Neural cell (in vitro differentiated cells): ENCODE measurements at regions not wholly inside any gene's neighbourhood (a gene's known extent, or its start where the extent isn't known, plus 50 kb on each side); places are given as distances from the start of the nearest gene placed in this dataset.

ENCODE experiments used
- H2AFZ ChIP-seq: fragments of 200-600, 300-800 bp; sonication (generic), shearing (Covaris generic); 2 replicates; pipeline ENCODE4 v1.6.0; 2014; ENCODE audit warnings: low read depth, mild to moderate bottlenecking, antibody characterized with exemption, low read length, moderate library complexity
- H3F3A ChIP-seq: fragments of 200-600 bp; shearing (Covaris generic); 2 replicates; pipeline ENCODE4 v1.6.1; 2016; ENCODE audit warnings: mild to moderate bottlenecking, moderate library complexity, mixed read lengths, antibody characterized with exemption, low read length; ENCODE audit not compliant: insufficient read depth, poor library complexity, severe bottlenecking
- H3K27ac ChIP-seq: fragments of 200-600, 300-800 bp; sonication (generic), shearing (Covaris generic); 2 replicates; pipeline ENCODE4 v1.5.1; 2014; ENCODE audit warnings: mild to moderate bottlenecking, low read length, moderate library complexity
- H3K27me3 ChIP-seq: fragments of 300-800, 200-600 bp; sonication (generic), shearing (Covaris generic); 2 replicates; pipeline ENCODE4 v1.6.0; 2014; ENCODE audit warnings: mild to moderate bottlenecking, low read depth, low read length, moderate library complexity; ENCODE audit not compliant: insufficient read depth
- H3K36me3 ChIP-seq: fragments of 300-800, 200-600 bp; sonication (generic), shearing (Covaris generic); 2 replicates; pipeline ENCODE4 v1.5.1; 2014; ENCODE audit warnings: mild to moderate bottlenecking, antibody characterized with exemption, low read length, moderate library complexity; ENCODE audit not compliant: insufficient read depth
- H3K4me2 ChIP-seq: fragments of 300-800, 200-600 bp; sonication (generic), shearing (Covaris generic); 2 replicates; pipeline ENCODE4 v1.6.0; 2014; ENCODE audit warnings: mild to moderate bottlenecking, low read length
- H3K4me3 ChIP-seq: fragments of 300-800, 200-600 bp; sonication (generic), shearing (Covaris generic); 2 replicates; pipeline ENCODE4 v1.5.1; 2014; ENCODE audit warnings: mild to moderate bottlenecking, low read length, moderate library complexity
- H3K79me2 ChIP-seq: fragments of 200-600 bp; shearing (Covaris generic); replicated peaks from 2 replicates; pipeline ENCODE4 v1.6.0; 2014; ENCODE audit warnings: mild to moderate bottlenecking, low read length, moderate library complexity; ENCODE audit not compliant: insufficient read depth
- H3K9ac ChIP-seq: fragments of 300-800, 200-600 bp; sonication (generic), shearing (Covaris generic); 2 replicates; pipeline ENCODE4 v1.6.1; 2016; ENCODE audit warnings: mild to moderate bottlenecking, low read length, mixed read lengths
- H3K9me2 ChIP-seq: fragments of 200-600 bp; shearing (Covaris generic); 2 replicates; pipeline ENCODE4 v1.6.1; 2016; ENCODE audit warnings: mild to moderate bottlenecking, low read length, mixed read lengths; ENCODE audit not compliant: insufficient read depth
- H3K9me3 ChIP-seq: fragments of 200-600, 300-800 bp; sonication (generic), shearing (Covaris generic); 2 replicates; pipeline ENCODE4 v1.6.1; 2016; ENCODE audit warnings: mild to moderate bottlenecking, mixed run types, low read length, moderate library complexity, mixed read lengths
- H4K20me1 ChIP-seq: fragments of 200-600 bp; shearing (Covaris generic); 2 replicates; pipeline ENCODE4 v1.6.1; 2016; ENCODE audit warnings: mild to moderate bottlenecking, mixed run types; ENCODE audit not compliant: insufficient read depth
- EP300 ChIP-seq: fragments of 450-650 bp; conservative IDR thresholded peaks from 2 replicates; pipeline ENCODE4 v1.6.1; 2014; ENCODE audit warnings: antibody characterized with exemption, mild to moderate bottlenecking, moderate library complexity; ENCODE audit not compliant: poor library complexity, severe bottlenecking
- EZH2 ChIP-seq: fragments of 200-600, 300-800 bp; shearing (Covaris generic), sonication (generic); IDR thresholded peaks from 2 replicates; pipeline ENCODE4 v1.6.1; 2014; ENCODE audit warnings: antibody characterized with exemption, low read length, borderline replicate concordance, mild to moderate bottlenecking; ENCODE audit not compliant: insufficient read depth, poor library complexity, severe bottlenecking
- MXI1 ChIP-seq: fragments of 450-650 bp; conservative IDR thresholded peaks from 2 replicates; pipeline ENCODE4 v1.6.1; 2014; ENCODE audit warnings: antibody characterized with exemption, mild to moderate bottlenecking; ENCODE audit not compliant: poor library complexity, severe bottlenecking
- POLR2AphosphoS5 ChIP-seq: IDR thresholded peaks from 2 replicates; pipeline ENCODE4 v1.6.1; 2012
- RAD21 ChIP-seq: fragments of 450-650 bp; conservative IDR thresholded peaks from 2 replicates; pipeline ENCODE4 v1.6.1; 2014; ENCODE audit warnings: antibody characterized with exemption, mild to moderate bottlenecking, moderate library complexity
- SMC3 ChIP-seq: fragments of 450-650 bp; conservative IDR thresholded peaks from 2 replicates; pipeline ENCODE4 v1.6.1; 2014; ENCODE audit warnings: antibody characterized with exemption, mild to moderate bottlenecking, moderate library complexity; ENCODE audit not compliant: poor library complexity
- TAF1 ChIP-seq: IDR thresholded peaks from 2 replicates; pipeline ENCODE4 v1.6.1; 2012; ENCODE audit warnings: low read depth
- TF ChIP-seq, protein P1 (sequence below): IDR thresholded peaks from 2 replicates; pipeline ENCODE4 v1.6.1; 2012; ENCODE audit warnings: borderline replicate concordance
- TF ChIP-seq, protein P2 (sequence below): fragments of 450-650 bp; IDR thresholded peaks from 2 replicates; pipeline ENCODE4 v1.5.1; 2014; ENCODE audit warnings: antibody characterized with exemption, mild to moderate bottlenecking, moderate library complexity; ENCODE audit not compliant: poor library complexity, severe bottlenecking

DNA sequence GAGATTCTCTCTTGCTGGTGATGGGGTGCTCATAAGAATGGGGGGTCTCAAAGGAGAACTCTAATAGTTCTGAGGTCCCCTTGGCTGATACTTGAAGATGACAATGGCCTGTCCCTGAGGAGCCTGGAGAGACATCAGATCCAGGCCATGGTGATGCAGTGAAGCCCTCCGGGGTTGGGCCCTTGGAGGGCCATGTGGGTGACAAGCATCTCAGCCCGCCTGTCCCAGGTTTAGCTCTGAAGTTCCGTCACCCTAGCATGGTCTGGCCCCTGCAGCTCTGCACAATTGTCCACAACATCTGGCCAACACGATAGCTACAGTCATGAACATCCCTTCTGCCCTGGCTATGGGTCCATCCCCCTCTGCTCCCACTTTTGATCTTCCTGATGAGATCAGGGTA lies 202.8 kb upstream of the HS6ST1 start:
- no peak for TF ChIP-seq SMC3
- TF ChIP-seq, protein P1, sequence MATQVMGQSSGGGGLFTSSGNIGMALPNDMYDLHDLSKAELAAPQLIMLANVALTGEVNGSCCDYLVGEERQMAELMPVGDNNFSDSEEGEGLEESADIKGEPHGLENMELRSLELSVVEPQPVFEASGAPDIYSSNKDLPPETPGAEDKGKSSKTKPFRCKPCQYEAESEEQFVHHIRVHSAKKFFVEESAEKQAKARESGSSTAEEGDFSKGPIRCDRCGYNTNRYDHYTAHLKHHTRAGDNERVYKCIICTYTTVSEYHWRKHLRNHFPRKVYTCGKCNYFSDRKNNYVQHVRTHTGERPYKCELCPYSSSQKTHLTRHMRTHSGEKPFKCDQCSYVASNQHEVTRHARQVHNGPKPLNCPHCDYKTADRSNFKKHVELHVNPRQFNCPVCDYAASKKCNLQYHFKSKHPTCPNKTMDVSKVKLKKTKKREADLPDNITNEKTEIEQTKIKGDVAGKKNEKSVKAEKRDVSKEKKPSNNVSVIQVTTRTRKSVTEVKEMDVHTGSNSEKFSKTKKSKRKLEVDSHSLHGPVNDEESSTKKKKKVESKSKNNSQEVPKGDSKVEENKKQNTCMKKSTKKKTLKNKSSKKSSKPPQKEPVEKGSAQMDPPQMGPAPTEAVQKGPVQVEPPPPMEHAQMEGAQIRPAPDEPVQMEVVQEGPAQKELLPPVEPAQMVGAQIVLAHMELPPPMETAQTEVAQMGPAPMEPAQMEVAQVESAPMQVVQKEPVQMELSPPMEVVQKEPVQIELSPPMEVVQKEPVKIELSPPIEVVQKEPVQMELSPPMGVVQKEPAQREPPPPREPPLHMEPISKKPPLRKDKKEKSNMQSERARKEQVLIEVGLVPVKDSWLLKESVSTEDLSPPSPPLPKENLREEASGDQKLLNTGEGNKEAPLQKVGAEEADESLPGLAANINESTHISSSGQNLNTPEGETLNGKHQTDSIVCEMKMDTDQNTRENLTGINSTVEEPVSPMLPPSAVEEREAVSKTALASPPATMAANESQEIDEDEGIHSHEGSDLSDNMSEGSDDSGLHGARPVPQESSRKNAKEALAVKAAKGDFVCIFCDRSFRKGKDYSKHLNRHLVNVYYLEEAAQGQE, result no peak
- no peak for TF ChIP-seq RAD21
- TF ChIP-seq, protein P2, sequence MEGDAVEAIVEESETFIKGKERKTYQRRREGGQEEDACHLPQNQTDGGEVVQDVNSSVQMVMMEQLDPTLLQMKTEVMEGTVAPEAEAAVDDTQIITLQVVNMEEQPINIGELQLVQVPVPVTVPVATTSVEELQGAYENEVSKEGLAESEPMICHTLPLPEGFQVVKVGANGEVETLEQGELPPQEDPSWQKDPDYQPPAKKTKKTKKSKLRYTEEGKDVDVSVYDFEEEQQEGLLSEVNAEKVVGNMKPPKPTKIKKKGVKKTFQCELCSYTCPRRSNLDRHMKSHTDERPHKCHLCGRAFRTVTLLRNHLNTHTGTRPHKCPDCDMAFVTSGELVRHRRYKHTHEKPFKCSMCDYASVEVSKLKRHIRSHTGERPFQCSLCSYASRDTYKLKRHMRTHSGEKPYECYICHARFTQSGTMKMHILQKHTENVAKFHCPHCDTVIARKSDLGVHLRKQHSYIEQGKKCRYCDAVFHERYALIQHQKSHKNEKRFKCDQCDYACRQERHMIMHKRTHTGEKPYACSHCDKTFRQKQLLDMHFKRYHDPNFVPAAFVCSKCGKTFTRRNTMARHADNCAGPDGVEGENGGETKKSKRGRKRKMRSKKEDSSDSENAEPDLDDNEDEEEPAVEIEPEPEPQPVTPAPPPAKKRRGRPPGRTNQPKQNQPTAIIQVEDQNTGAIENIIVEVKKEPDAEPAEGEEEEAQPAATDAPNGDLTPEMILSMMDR, result no peak
- no peak for TF ChIP-seq EP300
- TF ChIP-seq EZH2, result no peak
- TF ChIP-seq TAF1, result no peak
- no peak overlapping the region for H2AFZ ChIP-seq
- H3K79me2 ChIP-seq, result no peaks in the 10 kb centered on the region
- H3K9me2 ChIP-seq, result no peaks in the 10 kb centered on the region
- no peaks in the 10 kb centered on the region for H3F3A ChIP-seq
- H3K27ac ChIP-seq, result no peak overlapping the region
- H3K27me3 ChIP-seq, result no peaks in the 10 kb centered on the region
- no peak overlapping the region for H3K4me3 ChIP-seq
- no peak overlapping the region for H3K9ac ChIP-seq
- no peak overlapping the region for H3K4me2 ChIP-seq
- no peaks in the 10 kb centered on the region for H3K36me3 ChIP-seq
- no peaks in the 10 kb centered on the region for H4K20me1 ChIP-seq
- peaks cover 6% of the 10 kb centered on the region for H3K9me3 ChIP-seq

DNA sequence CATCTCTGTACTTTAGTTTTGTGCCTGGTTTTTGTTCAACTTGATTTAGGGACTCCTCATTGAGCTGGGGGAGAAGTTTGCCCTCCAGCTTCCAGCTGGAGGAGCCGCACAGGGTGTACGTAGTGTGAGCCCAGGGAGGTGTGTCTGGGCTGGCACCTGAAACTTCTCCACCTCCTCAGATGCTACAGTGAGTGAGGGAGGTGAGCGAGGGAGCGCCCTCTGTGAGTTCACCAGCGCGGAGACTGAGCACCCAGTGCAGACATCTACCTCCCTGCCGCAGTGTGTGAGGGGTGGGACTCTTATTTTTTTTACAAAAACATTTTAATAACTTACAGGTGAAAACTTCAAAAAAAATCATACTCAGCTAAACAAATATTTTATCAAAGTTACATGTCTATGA lies 204.2 kb upstream of the HS6ST1 start:
- no peaks in the 10 kb centered on the region for H3K27me3 ChIP-seq
- H3K9me2 ChIP-seq, result no peaks in the 10 kb centered on the region
- TF ChIP-seq EZH2 (no peak), SMC3 (no peak), RAD21 (no peak), POLR2AphosphoS5 (no peak), EP300 (no peak), MXI1 (no peak), TAF1 (no peak)
- TF ChIP-seq, protein P2, result no peak
- TF ChIP-seq, protein P1, result no peak
- H3F3A ChIP-seq, result no peaks in the 10 kb centered on the region
- H3K9me3 ChIP-seq, result peaks cover 6% of the 10 kb centered on the region
- no peak overlapping the region for H2AFZ ChIP-seq
- H3K4me2 ChIP-seq, result no peak overlapping the region
- no peak overlapping the region for H3K4me3 ChIP-seq
- H4K20me1 ChIP-seq, result no peaks in the 10 kb centered on the region
- no peaks in the 10 kb centered on the region for H3K79me2 ChIP-seq
- H3K27ac ChIP-seq, result no peak overlapping the region
- H3K9ac ChIP-seq, result no peak overlapping the region
- H3K36me3 ChIP-seq, result no peaks in the 10 kb centered on the region
